Liver (tissue), 8 donors: ENCODE measurements at regions not wholly inside any gene's neighbourhood (a gene's known extent, or its start where the extent isn't known, plus 50 kb on each side); places are given as distances from the start of the nearest gene placed in this dataset.

Experiments
- DNase-seq: peaks from one replicate; pipeline ENCODE4 v3.0.0-alpha.2; 2017; ENCODE audit warnings: low spot score
- H3K27ac ChIP-seq, 2 donors: one replicate each; pipeline ENCODE4 v1.7.0; 2013; ENCODE audit warnings: inconsistent platforms in 2 of 2, low read length in 2 of 2, control low read depth in 1 of 2, low read depth in 1 of 2, mild to moderate bottlenecking in 1 of 2
- H3K27me3 ChIP-seq, 4 donors: one replicate each; pipeline versions ENCODE4 v1.6.1 to v1.7.0; 2013; ENCODE audit warnings: low read length in 3 of 4, inconsistent platforms in 1 of 4, mild to moderate bottlenecking in 1 of 4, moderate library complexity in 1 of 4; ENCODE audit not compliant: control insufficient read depth in 4 of 4, insufficient read depth in 4 of 4
- H3K36me3 ChIP-seq, 4 donors: one replicate each; pipeline versions ENCODE4 v1.6.1 to v1.7.0; 2013; ENCODE audit warnings: low read length in 3 of 4, mild to moderate bottlenecking in 3 of 4, low read depth in 1 of 4, moderate library complexity in 1 of 4; ENCODE audit not compliant: control insufficient read depth in 4 of 4, insufficient read depth in 3 of 4
- H3K4me1 ChIP-seq, 4 donors: one replicate each; pipeline versions ENCODE4 v1.6.1 to v1.7.0; 2013; ENCODE audit warnings: low read length in 3 of 4, mild to moderate bottlenecking in 3 of 4, moderate library complexity in 1 of 4; ENCODE audit not compliant: control insufficient read depth in 4 of 4, insufficient read depth in 4 of 4
- H3K4me3 ChIP-seq, 3 donors: one replicate each; pipeline versions ENCODE4 v1.6.1 to v1.7.0; 2013; ENCODE audit warnings: low read length in 3 of 3, control low read depth in 1 of 3, low read depth in 1 of 3, mild to moderate bottlenecking in 1 of 3
- H3K9ac ChIP-seq, 2 donors: one replicate each; pipeline ENCODE4 v1.7.0; 2013; ENCODE audit warnings: low read length in 2 of 2, mild to moderate bottlenecking in 2 of 2, moderate library complexity in 2 of 2, control low read depth in 1 of 2, low read depth in 1 of 2
- H3K9me3 ChIP-seq, 4 donors: one replicate each; pipeline versions ENCODE4 v1.6.1 to v1.7.0; 2013; ENCODE audit warnings: low read length in 3 of 4; ENCODE audit not compliant: control insufficient read depth in 4 of 4
- ATF3 ChIP-seq: IDR thresholded peaks from 2 replicates; pipeline ENCODE4 v1.6.1; 2016; ENCODE audit warnings: antibody characterized with exemption
- CTCF ChIP-seq: fragments of 150-350 bp; IDR thresholded peaks from 2 replicates; pipeline ENCODE4 v1.5.1; 2017; ENCODE audit warnings: improper control_type of control experiment, low read depth, low read length; ENCODE audit not compliant: missing input control
- EGR1 ChIP-seq, 2 donors: IDR thresholded peaks; 2 replicates each; pipeline ENCODE4 v1.6.1; 2016 to 2018; ENCODE audit warnings: antibody characterized with exemption in 2 of 2, low read depth in 2 of 2
- FOXA1 ChIP-seq: IDR thresholded peaks from 2 replicates; pipeline ENCODE4 v1.6.1; 2016; ENCODE audit warnings: antibody characterized with exemption
- FOXA2 ChIP-seq: IDR thresholded peaks from 2 replicates; pipeline ENCODE4 v1.6.1; 2016; ENCODE audit warnings: antibody characterized with exemption
- GABPA ChIP-seq, 2 donors: IDR thresholded peaks in 1 of 2; conservative IDR thresholded peaks in 1 of 2; 2 replicates each; pipeline ENCODE4 v1.6.1; 2016; ENCODE audit warnings: antibody characterized with exemption in 2 of 2, mild to moderate bottlenecking in 1 of 2, moderate library complexity in 1 of 2
- HNF4A ChIP-seq, 2 donors: conservative IDR thresholded peaks; 2 replicates each; pipeline ENCODE4 v1.6.1; 2016; ENCODE audit warnings: antibody characterized with exemption in 2 of 2, mild to moderate bottlenecking in 2 of 2
- HNF4G ChIP-seq: IDR thresholded peaks from 2 replicates; pipeline ENCODE4 v1.6.1; 2016; ENCODE audit warnings: antibody characterized with exemption
- JUND ChIP-seq, 2 donors: IDR thresholded peaks; 2 replicates each; pipeline ENCODE4 v1.6.1; 2016; ENCODE audit warnings: antibody characterized with exemption in 2 of 2
- MAX ChIP-seq: IDR thresholded peaks from 2 replicates; pipeline ENCODE4 v1.6.1; 2016; ENCODE audit warnings: antibody characterized with exemption
- NR2F2 ChIP-seq: IDR thresholded peaks from 2 replicates; pipeline ENCODE4 v1.6.1; 2016; ENCODE audit warnings: antibody characterized with exemption
- RAD21 ChIP-seq, 2 donors: IDR thresholded peaks; 2 replicates each; pipeline ENCODE4 v1.6.1; 2016; ENCODE audit warnings: antibody characterized with exemption in 2 of 2, mild to moderate bottlenecking in 2 of 2
- REST ChIP-seq: IDR thresholded peaks from 2 replicates; pipeline ENCODE4 v1.6.1; 2016; ENCODE audit warnings: antibody characterized with exemption, mild to moderate bottlenecking
- RXRA ChIP-seq, 2 donors: IDR thresholded peaks; 2 replicates each; pipeline ENCODE4 v1.6.1; 2017 to 2018; ENCODE audit warnings: antibody characterized with exemption in 2 of 2, mild to moderate bottlenecking in 1 of 2
- SP1 ChIP-seq: IDR thresholded peaks from 2 replicates; pipeline ENCODE4 v1.6.1; 2018; ENCODE audit warnings: antibody characterized with exemption, mild to moderate bottlenecking
- TAF1 ChIP-seq: conservative IDR thresholded peaks from 2 replicates; pipeline ENCODE4 v1.6.1; 2016; ENCODE audit warnings: antibody characterized with exemption, mild to moderate bottlenecking
- YY1 ChIP-seq: IDR thresholded peaks from 2 replicates; pipeline ENCODE4 v1.6.1; 2016; ENCODE audit warnings: antibody characterized with exemption, mild to moderate bottlenecking
- ZBTB33 ChIP-seq: IDR thresholded peaks from 2 replicates; pipeline ENCODE4 v1.6.1; 2016; ENCODE audit warnings: antibody characterized with exemption
- WGBS: extraction: QIAGEN DNeasy Blood & Tissue Kit; methylation state at CpG from one replicate; pipeline ENCODE4 v1.1.7; 2013; 5-methylcytosine and 5-hydroxymethylcytosine counted together
- donor health status: healthy.
- donor health status: healthy.
- donor health status: healthy.
- donor health status: healthy.
- donor health status: healthy.

- Histone ChIP-seq H3K9me3 (peaks cover 0 to 6% (median under 1%) of the 10 kb centered on the region in 4 donors), H3K4me3 (peak overlapping the region in 1 of 3 donors; percentile 39), H3K4me1 (peaks cover 0 to 13% (median 6%) of the 10 kb centered on the region in 4 donors), H3K27me3 (no peaks in the 10 kb centered on the region), H3K9ac (no peak overlapping the region), H3K36me3 (no peaks in the 10 kb centered on the region), H3K27ac (peak overlapping the region in 1 of 2 donors; percentile 51)
- 36% methylated on average over 7 of the region's 7 CpGs for whole genome bisulfite sequencing
- peak; percentile 26 for TF ChIP-seq ZBTB33
- TF ChIP-seq NR2F2 = peak; percentile 93
- no peak for TF ChIP-seq CTCF
- TF ChIP-seq JUND (IDR thresholded peaks at IDR 0.05) = peak in 1 of 2 donors; percentile 81
- TF ChIP-seq HNF4A (conservative IDR thresholded peaks at IDR 0.05) = peak; percentile 84 to 88
- TF ChIP-seq REST = peak; percentile 45
- TF ChIP-seq SP1 = peak; percentile 73
- TF ChIP-seq RXRA (IDR thresholded peaks at IDR 0.05) = peak; percentile 72 to 89
- no peak for TF ChIP-seq TAF1
- TF ChIP-seq HNF4G = peak; percentile 80
- peak; percentile 97 for TF ChIP-seq FOXA1
- TF ChIP-seq YY1 = peak; percentile 43
- peak; percentile 99 for TF ChIP-seq FOXA2
- TF ChIP-seq ATF3 = no peak
- no peak for TF ChIP-seq EGR1 (IDR thresholded peaks at IDR 0.05; ENCODE audit: low read depth in 2 of 2)
- TF ChIP-seq RAD21 (IDR thresholded peaks at IDR 0.05) = peak in 1 of 2 donors; percentile 13
- peak; percentile 83 for TF ChIP-seq MAX
- TF ChIP-seq GABPA (IDR thresholded peaks at IDR 0.05 in 1 of 2, conservative IDR thresholded peaks at IDR 0.05 in 1 of 2) = peak in 1 of 2 donors; percentile 38
- DNase-seq = peak; percentile 72
Observed at GRCh38 chr14:76687611-76688382, 73.5 kb upstream of the VASH1 start.
